MCF 10A (cell line): ENCODE measurements at regions not wholly inside any gene's neighbourhood (a gene's known extent, or its start where the extent isn't known, plus 50 kb on each side); places are given as distances from the start of the nearest gene placed in this dataset.

ENCODE experiments used
- BruUV-seq: library from RNA; stranded (reverse); fragments of 400-500 nt; replicated peaks from 2 replicates; lab custom pipeline; 2021; lab: Mats Ljungman, UMichigan
- CTCF ChIA-PET: fragments of 300-600 bp; sonication (Branson Sonifier 250); formaldehyde crosslinking; extraction: SDS; loops from one replicate; lab custom pipeline; 2021; ENCODE audit warnings: antibody characterized with exemption, inconsistent platforms; lab: Yijun Ruan, JAX
- POLR2A ChIA-PET: fragments of 300-600, 350-650 bp; sonication (Branson Sonifier 250); formaldehyde crosslinking; extraction: SDS; loops from one replicate; lab custom pipeline; 2020; ENCODE audit warnings: antibody characterized with exemption, inconsistent platforms; lab: Yijun Ruan, JAX
- DNase-seq: peaks from one replicate; pipeline ENCODE4 v3.0.0-alpha.2; 2018; ENCODE audit not compliant: unreplicated experiment
- H3K27ac Mint-ChIP-seq: one replicate; pipeline ENCODE4 v1.8.0; 2022; ENCODE audit warnings: mild to moderate bottlenecking, low read depth, mixed read lengths; ENCODE audit not compliant: unreplicated experiment
- H3K27me3 Mint-ChIP-seq: one replicate; pipeline ENCODE4 v1.8.0; 2022; ENCODE audit warnings: mixed read lengths; ENCODE audit not compliant: insufficient read depth, unreplicated experiment
- H3K36me3 Mint-ChIP-seq: one replicate; pipeline ENCODE4 v1.8.0; 2022; ENCODE audit warnings: mild to moderate bottlenecking, moderate library complexity, mixed read lengths; ENCODE audit not compliant: insufficient read depth, unreplicated experiment
- H3K4me1 Mint-ChIP-seq: one replicate; pipeline ENCODE4 v1.8.0; 2022; ENCODE audit warnings: mixed read lengths; ENCODE audit not compliant: insufficient read depth, unreplicated experiment
- H3K4me3 Mint-ChIP-seq: one replicate; pipeline ENCODE4 v1.8.0; 2022; ENCODE audit warnings: mild to moderate bottlenecking, moderate library complexity, mixed read lengths; ENCODE audit not compliant: unreplicated experiment
- H3K9me3 Mint-ChIP-seq: one replicate; pipeline ENCODE4 v1.8.0; 2022; ENCODE audit warnings: mixed read lengths; ENCODE audit not compliant: unreplicated experiment
- intact Hi-C: fragments of 100-400 bp; cut with micrococcal nuclease; formaldehyde crosslinking; loops from 2 replicates; pipeline ENCODE4 v1.14.1; 2022
- TF ChIP-seq, protein P1 (sequence below): fragments of 200-600 bp; IDR thresholded peaks from one replicate; pipeline ENCODE4 v1.8.0; 2022; ENCODE audit warnings: antibody characterized with exemption, mild to moderate bottlenecking; ENCODE audit not compliant: unreplicated experiment

DNA sequence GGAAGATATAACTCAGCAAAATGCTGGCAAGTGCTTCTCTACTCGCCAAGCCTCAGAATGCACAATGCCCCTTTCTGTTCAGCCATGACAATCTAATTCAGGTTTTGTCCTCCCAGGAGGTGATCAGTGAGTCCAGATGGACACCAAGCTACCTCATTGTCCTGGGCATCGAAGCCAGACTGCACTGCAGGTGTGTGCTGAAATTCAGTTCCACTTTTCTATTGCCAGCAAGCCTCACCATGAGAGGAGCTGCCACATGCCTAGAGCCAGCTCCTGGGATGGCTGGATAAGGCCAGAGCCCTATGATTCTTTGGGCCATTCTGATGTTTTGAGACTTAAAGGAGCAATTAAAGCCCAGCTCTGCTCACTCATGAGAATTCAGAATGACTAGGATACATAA is 186.7 kb downstream of the GRIN2B start:
- DNase-seq: no peak
- Mint-ChIP-seq H3K27me3 (no peaks in the 10 kb centered on the region), H3K4me3 (no peak overlapping the region), H3K27ac (no peak overlapping the region), H3K4me1 (no peaks in the 10 kb centered on the region), H3K36me3 (no peaks in the 10 kb centered on the region), H3K9me3 (no peaks in the 10 kb centered on the region)
- ChIA-PET CTCF (interaction anchor here (0.5 to 0.9 kb wide), 2 partner anchors 373 to 753 kb away, joined by 3 read pairs; no protein-coding TSS in a partner anchor), POLR2A (no interaction called here)
- TF ChIP-seq, protein P1, sequence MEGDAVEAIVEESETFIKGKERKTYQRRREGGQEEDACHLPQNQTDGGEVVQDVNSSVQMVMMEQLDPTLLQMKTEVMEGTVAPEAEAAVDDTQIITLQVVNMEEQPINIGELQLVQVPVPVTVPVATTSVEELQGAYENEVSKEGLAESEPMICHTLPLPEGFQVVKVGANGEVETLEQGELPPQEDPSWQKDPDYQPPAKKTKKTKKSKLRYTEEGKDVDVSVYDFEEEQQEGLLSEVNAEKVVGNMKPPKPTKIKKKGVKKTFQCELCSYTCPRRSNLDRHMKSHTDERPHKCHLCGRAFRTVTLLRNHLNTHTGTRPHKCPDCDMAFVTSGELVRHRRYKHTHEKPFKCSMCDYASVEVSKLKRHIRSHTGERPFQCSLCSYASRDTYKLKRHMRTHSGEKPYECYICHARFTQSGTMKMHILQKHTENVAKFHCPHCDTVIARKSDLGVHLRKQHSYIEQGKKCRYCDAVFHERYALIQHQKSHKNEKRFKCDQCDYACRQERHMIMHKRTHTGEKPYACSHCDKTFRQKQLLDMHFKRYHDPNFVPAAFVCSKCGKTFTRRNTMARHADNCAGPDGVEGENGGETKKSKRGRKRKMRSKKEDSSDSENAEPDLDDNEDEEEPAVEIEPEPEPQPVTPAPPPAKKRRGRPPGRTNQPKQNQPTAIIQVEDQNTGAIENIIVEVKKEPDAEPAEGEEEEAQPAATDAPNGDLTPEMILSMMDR: no peak
- no TSS peak for BruUV-seq
- intact Hi-C loops: no loop called here

DNA sequence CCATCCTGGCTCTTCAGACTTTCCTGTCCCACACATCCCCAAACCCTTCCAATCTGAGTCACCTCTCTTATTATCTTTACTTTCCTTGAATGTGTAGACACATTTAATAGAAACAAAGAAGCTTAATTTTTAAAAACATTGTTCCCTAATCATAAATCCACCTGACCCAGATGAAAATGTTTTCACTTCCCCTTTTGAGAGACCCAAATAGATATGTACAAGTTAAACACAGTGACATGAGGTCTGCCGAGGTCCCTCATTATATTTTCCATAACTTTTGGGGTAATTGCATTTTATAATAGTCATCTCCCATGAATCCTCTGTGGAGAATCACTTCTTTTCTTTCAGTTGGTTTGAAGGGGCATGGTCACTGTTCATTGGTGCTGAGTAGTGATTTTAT is 191.1 kb downstream of the GRIN2B start:
- CTCF ChIA-PET: interaction anchor here (1.0 to 1.1 kb wide), 2 partner anchors 54 to 395 kb away, joined by 3 to 4 read pairs; no protein-coding TSS in a partner anchor
- Mint-ChIP-seq H3K4me3 (no peak overlapping the region), H3K9me3 (peaks cover 7% of the 10 kb centered on the region), H3K36me3 (no peaks in the 10 kb centered on the region), H3K27me3 (no peaks in the 10 kb centered on the region), H3K27ac (no peak overlapping the region), H3K4me1 (no peaks in the 10 kb centered on the region)
- TF ChIP-seq, protein P1: no peak
- POLR2A ChIA-PET: no interaction called here
- no peak for DNase-seq
- intact Hi-C loops: no loop called here
- no TSS peak for BruUV-seq

DNA sequence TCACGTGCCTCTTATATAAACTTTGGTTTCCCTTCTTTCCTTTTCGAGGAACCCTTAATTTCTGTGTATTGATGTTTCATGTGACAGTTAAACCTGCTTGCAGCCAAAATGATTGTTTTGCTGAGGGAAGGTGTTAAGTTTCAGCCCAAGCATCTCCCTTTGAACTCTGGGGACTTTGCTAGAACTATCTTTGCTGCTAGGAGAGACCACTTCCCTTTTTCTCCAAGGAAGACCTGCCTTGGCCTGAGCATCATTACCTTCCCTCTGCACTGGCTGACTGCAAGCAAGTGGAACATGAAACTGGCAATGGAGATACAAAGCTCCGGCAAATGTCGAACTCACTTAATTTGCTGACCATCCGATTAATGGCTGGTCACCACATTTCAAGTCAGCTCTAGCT is 192.8 kb downstream of the GRIN2B start:
- CTCF ChIA-PET: interaction anchor here (1.0 to 1.1 kb wide), 2 partner anchors 50 to 533 kb away, joined by 3 to 4 read pairs; no protein-coding TSS in a partner anchor
- H3K4me3 Mint-ChIP-seq: no peak overlapping the region
- no peaks in the 10 kb centered on the region for H3K4me1 Mint-ChIP-seq
- peaks cover 7% of the 10 kb centered on the region for H3K9me3 Mint-ChIP-seq
- TF ChIP-seq, protein P1: no peak
- H3K36me3 Mint-ChIP-seq: no peaks in the 10 kb centered on the region
- no peak overlapping the region for H3K27ac Mint-ChIP-seq
- H3K27me3 Mint-ChIP-seq: no peaks in the 10 kb centered on the region
- POLR2A ChIA-PET: interaction anchor here (0.6 kb wide), 1 partner anchor 152 kb away, joined by 3 read pairs; no protein-coding TSS in a partner anchor
- no TSS peak for BruUV-seq
- intact Hi-C loops: no loop called here
- DNase-seq: no peak

DNA sequence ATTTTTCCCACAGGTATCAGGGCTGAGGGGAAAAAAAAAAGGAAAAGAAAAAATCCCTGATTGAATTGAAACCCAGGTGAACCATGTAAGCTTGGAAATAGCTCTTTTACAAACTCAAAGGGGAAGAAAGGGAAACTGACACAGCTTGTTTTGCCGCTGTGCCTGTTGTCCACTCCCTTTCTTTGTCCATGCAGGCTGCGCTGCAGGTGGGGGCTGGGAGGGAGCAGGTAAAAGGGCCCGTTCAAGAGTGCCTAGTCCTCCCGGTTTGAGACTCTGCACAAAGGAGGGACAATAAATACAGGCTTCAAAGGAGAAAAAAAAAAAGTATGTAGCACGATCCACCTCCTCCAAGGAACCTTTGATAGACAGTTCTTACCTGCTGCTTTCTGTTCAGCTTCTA is 194.8 kb downstream of the GRIN2B start:
- Mint-ChIP-seq H3K9me3 (peaks cover 7% of the 10 kb centered on the region), H3K4me3 (no peak overlapping the region), H3K4me1 (no peaks in the 10 kb centered on the region), H3K36me3 (no peaks in the 10 kb centered on the region), H3K27me3 (peaks cover 14% of the 10 kb centered on the region), H3K27ac (no peak overlapping the region)
- intact Hi-C loops: no loop called here
- CTCF ChIA-PET: no interaction called here
- DNase-seq: no peak
- BruUV-seq: no TSS peak
- POLR2A ChIA-PET: no interaction called here
- TF ChIP-seq, protein P1: no peak
